GM21786 (cell line): ENCODE measurements at regions not wholly inside any gene's neighbourhood (a gene's known extent, or its start where the extent isn't known, plus 50 kb on each side); places are given as distances from the start of the nearest gene placed in this dataset.

Experiments used
- ATAC-seq: cut with Tn5 transposase; IDR thresholded peaks from one replicate; pipeline ENCODE4 v1.9.1; 2021; ENCODE audit not compliant: unreplicated experiment

- no peak for ATAC-seq
Measured at GRCh38 chr2:53452400-53452799, 315.2 kb upstream of the CHAC2 start.

GRCh38 chr2:53450923-53451322 is 316.7 kb upstream of the CHAC2 start:
- no peak for ATAC-seq

- ATAC-seq, result no peak
Measured at GRCh38 chr2:53448591-53448990, 319.0 kb upstream of the CHAC2 start.

GRCh38 chr2:53448086-53448485 is 319.5 kb upstream of the CHAC2 start:
- ATAC-seq, result no peak

GRCh38 chr2:53445383-53446070 is 322.1 kb upstream of the CHAC2 start:
- peak; percentile 70 for ATAC-seq

GRCh38 chr2:53442783-53443182 is 324.8 kb upstream of the CHAC2 start:
- no peak for ATAC-seq

GRCh38 chr2:53442093-53442492 is 325.5 kb upstream of the CHAC2 start:
- no peak for ATAC-seq

GRCh38 chr2:53438692-53439091 is 328.9 kb upstream of the CHAC2 start:
- ATAC-seq, result no peak

- ATAC-seq, result no peak
Measured at GRCh38 chr2:53438100-53438499, 329.5 kb upstream of the CHAC2 start.

GRCh38 chr2:53437371-53437770 is 330.2 kb upstream of the CHAC2 start:
- ATAC-seq, result no peak

GRCh38 chr2:53436882-53437281 is 330.7 kb upstream of the CHAC2 start:
- ATAC-seq, result no peak

- ATAC-seq, result no peak
Measured at GRCh38 chr2:53435610-53436009, 332.0 kb upstream of the CHAC2 start.

- ATAC-seq, result no peak
Measured at GRCh38 chr2:53434466-53434865, 333.1 kb upstream of the CHAC2 start.

GRCh38 chr2:53432936-53433335 is 334.7 kb upstream of the CHAC2 start:
- no peak for ATAC-seq

- no peak for ATAC-seq
Measured at GRCh38 chr2:53429901-53430300, 337.7 kb upstream of the CHAC2 start.

- peak; percentile 75 for ATAC-seq
Measured at GRCh38 chr2:53424902-53425301, 342.7 kb upstream of the CHAC2 start.

- no peak for ATAC-seq
Measured at GRCh38 chr2:53423465-53423864, 344.1 kb upstream of the CHAC2 start.

- peak; percentile 70 for ATAC-seq
Measured at GRCh38 chr2:53422979-53423378, 344.6 kb upstream of the CHAC2 start.

- no peak for ATAC-seq
Measured at GRCh38 chr2:53417385-53417784, 350.2 kb upstream of the CHAC2 start.

- no peak for ATAC-seq
Measured at GRCh38 chr2:53407363-53408080, 360.1 kb upstream of the CHAC2 start.

GRCh38 chr2:53403792-53404413 is 363.7 kb upstream of the CHAC2 start:
- ATAC-seq, result peak; percentile 56

- no peak for ATAC-seq
Measured at GRCh38 chr2:53397085-53397484, 370.5 kb upstream of the CHAC2 start.
